Superior temporal gyrus (tissue), 1 donor: ENCODE measurements at regions not wholly inside any gene's neighbourhood (a gene's known extent, or its start where the extent isn't known, plus 50 kb on each side); places are given as distances from the start of the nearest gene placed in this dataset.

ENCODE experiments used
- DNase-seq: peaks from one replicate; pipeline ENCODE4 v3.0.0-alpha.2; 2016; ENCODE audit errors: extremely low spot score

DNA sequence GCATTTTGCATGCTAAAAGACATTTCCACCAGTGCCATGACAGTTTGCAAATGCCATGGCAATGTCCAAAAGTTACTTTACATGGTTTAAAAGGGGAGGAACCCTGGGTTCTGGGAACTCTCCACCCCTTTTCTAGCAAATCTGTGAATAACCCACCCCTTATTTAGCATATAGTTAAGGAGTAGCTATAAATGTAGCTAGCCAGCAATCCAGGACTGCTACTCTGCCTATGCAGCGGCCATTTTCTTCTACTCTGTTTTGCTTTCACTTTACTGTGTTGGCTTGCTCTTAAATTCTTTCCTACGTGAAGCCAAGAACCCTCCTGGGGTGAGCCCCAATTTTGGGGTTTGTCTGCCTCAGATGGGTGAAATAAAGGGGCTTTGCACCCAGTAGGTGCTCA lies 141.0 kb downstream of the PTPN11 start:
- DNase-seq: no peak

DNA sequence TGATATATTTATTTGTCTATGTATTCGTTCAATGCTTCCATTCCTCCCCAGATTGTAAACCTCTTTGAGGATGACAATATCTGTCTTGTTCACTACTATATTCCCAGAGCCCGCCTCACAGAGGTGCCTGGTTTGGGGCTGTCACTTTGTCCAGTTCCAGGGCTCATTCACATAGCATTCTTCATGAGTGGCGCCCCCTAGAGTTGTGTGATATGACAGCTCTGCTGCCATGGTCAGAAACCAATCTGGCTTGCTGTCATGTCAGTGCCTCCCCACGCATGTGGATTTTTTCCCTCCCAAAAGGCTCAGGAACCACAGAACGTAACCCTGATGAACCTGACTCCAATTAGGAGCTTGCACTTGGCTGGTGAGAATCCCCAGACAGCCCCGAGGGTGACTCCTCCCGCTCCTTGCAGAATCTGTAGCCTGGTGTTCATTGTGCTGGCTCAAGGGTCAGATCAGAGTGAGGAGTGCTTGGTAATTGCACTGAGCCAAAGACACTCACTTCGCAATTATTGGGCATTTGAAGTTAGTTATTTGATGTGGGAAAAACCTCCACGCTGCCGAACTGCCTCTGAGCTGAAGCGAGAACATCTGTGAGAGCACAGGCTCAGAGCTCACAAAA lies 145.5 kb downstream of the PTPN11 start:
- no peak for DNase-seq

DNA sequence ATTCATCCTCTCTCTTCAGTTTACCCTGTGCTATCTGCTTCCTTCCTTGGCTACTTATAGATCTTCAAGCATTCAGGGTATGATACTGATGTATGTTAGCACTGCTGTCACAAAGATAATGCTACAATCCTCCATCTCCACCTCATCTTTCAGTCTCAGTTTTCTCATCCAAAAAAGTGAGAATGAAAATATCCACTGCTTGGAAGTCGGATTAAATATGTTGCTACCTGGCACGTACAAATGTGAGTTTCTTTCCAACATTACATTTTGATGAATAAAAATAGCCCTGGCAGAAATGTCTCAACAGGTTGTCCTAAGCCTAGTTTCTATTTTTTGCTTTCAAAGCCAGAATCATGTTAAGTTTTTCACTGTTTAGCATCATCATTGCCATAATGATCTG lies 149.9 kb downstream of the PTPN11 start:
- no peak for DNase-seq

DNA sequence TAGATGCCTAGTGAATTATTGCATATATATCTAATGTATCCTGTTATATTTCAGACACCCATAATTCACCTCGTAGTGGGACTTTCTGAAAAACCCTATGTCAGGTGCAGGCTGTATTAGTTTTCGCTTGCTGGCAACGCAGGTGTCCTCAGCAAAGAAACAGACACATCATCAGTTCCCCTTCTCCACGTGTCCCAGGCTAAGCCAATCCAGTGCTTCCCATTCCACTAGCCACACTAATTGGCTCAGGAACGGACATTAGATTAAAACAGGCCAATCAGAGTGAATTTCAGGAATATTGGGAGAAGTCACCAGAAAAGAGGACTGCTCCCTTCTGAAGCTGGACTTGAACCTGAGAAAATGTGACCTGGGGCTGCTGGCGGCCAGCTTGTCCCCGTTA lies 151.3 kb downstream of the PTPN11 start:
- no peak for DNase-seq

DNA sequence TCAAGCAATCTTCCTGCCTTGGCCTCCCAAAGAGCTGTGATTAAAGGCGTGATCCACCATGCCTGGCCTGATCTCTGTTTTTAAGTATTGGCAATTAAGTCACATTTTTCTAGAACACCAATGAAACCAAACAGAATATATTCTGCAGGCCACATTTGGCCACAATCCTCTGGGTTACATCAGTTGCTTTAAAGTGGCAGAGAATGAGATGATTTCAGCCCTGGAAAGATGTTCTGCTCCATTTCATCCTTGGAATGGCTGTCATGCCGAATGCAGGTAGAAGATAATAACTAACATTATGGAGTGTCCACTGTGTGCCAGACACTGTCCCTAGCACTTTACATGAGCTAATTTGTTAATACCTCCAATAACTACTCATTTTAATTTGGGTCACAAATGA lies 154.4 kb downstream of the PTPN11 start:
- no peak for DNase-seq

DNA sequence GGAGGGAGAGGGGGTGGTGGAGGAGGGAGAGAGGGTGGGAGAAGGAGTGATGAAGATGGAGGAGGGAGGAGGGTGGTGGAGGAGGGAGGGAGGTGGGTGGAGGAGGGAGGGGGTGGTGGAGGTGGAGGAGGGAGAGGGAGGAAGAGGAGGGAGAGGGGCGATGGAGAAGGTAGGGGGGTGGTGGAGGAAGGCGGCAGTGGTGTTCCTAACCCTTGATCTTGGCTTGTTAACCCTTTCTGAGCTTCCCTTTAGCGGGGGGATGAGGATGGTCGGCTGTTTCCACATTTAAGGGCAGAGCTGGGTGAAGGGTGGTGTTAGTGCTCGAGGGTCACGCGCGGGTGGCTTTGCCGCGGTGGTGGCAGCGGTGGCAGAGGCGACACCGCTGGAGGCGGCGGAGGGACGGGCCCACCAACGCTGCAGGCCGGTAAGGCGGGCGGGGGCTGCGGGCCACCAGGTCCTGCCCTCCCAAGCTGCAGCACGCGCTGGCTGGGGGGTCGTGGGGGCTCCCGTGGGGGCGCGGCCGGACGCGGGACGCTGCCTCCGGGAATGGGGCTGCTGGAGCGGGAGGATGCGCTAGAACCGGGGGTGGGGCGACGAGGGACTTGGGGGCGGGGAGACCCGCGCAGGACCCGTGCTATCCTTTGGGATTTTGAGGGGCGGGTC lies 156.3 kb downstream of the PTPN11 start:
- DNase-seq: no peak

DNA sequence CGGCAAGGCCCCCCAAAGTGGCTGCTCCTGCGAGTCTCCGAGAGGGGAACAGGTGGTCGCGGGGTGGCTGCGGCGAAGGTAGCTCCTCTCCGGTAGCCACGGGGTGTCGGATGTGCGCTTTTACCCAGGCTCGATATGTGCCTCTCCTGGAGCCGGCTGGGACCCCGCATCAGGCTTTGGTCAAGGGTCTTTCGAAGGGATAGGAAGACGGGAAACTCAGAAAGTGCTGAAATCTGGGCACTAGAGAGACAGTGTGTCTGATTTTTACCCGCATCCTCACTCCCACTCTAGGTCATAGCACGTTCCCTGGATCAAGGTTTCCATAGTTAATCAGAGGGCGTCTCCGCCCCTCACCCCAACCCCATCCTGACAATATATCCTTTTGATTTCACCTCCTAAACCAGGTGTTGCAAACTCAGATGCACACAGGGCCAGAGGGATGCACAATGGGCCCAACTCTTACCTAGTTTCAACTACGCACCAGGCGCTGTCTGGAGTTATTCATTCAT lies 156.9 kb downstream of the PTPN11 start:
- DNase-seq: no peak

DNA sequence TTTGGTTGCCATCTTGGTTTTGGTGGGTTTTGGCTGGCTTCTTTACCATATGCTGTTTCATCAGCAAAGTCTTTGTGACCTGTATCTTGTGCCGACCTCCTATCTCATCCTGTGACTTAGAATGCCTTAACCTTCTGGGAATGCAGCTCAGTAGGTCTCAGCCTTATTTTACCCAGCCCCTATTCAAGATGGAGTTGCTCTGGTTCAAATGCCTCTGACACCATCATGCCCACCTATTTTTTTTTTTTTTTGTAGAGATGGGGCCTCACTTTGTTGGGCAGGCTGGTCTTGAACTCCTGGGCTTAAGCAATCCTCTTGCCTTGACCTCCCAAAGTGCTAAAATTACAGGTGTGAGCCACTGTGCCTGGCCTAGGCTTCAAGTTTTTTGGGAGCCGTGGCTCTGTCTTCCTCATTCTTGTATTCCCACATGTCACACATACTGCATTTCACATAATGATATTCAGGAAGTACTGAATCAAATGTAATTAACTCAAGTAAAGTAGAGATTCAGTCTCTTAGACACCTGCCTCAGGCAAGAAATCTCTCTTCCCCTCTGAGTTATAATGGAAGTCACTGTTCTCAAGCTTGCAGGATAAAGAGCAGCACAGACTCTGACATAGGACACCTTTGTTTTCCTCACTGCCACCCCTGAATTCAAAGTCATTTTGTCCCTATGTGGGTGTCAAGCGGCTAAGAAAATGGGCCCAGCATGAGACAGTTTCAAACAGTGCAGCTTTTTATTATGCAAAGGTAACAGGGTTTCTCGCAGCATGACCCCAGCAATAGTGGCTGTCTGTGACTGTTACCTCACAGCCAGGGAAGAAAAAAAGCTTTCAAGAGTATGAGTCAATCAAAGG lies 159.0 kb downstream of the PTPN11 start:
- no peak for DNase-seq

DNA sequence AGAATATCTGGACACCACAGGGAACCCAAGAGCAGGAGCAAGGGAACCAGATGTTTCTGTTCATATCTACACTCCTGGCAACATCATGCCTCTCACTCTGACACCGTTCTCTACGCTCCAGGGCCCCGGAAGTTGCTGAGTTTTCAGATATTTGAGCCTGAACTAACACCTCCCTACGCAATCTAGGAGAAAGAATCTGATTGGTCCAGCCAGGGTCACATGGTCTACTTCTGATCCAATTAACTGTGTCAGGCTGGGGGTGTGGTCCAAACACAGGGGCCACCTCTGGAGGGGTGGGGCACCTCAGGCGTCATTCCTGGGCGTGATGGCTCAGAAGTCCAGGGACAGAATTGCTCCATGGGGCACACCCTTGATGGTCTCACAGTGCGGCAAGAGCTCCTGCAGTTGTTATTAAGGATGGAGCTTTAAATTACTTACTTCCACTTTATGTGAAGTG lies 165.5 kb downstream of the PTPN11 start:
- no peak for DNase-seq

DNA sequence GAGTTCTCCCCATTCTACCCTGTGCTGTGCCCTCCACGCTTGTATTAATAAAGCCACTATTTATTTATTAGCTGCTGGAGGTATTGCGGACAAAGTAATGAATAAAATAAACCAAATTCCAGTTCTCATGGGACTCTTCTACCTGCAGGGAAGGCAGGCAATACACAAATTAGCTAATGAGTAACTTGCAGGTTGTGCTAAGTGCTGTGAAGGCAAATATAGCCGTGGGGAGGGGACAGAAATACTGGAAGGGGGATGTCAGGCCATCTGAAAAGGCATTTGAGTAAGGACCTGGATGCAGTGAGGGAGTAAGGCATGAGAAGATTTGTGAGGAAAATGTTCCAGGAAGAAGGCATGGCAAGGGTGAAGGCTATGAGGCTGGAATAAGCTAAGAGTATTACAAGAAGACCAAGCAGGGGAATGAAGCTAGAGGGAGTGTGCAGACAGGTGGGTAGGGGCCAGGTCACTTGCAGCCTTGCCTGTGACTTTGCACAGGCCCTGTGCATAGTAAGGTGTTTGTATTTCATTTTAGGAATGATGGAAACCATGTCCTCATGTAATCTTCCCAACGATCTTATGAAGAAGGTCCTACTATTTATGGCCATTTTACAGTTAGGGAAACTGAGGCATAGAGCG lies 167.5 kb downstream of the PTPN11 start:
- DNase-seq: no peak

DNA sequence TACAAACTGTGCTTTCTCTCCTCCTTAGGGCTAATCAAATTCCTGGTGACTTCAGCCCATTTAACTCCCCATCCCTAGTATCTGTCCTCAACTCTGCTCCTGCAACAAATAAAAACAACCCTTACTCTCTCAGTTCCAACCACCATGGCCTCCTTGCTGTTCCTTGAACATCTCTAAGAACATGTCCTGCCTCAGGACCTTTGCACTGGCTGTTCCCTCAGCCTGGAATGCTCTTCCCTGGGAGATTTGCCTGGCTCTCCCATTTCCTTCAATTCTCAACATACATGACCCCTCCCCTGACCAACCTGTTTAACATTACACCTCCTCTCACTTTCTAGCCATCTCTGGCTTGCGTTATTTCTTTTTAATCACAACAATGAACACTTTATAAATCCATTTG lies 170.5 kb downstream of the PTPN11 start:
- DNase-seq: no peak

DNA sequence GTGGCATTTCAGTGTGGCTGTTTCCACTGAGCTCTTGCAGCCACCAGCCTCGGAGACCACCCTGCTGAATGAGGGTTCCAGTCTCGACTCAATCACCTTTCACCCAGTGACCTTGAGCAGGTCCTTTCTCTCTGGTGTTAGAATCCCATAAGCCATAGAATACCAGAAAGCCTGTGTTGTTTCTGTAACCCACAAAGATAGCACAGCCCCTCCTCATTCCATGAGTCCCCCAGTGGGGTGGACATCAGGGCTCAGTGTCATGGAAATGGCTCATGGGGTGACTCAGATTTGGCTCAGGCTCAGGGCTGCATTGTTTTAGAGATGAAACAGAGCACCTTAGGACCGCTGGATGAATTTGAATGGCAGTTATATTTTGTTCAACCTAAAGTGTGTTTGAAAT lies 171.5 kb downstream of the PTPN11 start:
- no peak for DNase-seq

DNA sequence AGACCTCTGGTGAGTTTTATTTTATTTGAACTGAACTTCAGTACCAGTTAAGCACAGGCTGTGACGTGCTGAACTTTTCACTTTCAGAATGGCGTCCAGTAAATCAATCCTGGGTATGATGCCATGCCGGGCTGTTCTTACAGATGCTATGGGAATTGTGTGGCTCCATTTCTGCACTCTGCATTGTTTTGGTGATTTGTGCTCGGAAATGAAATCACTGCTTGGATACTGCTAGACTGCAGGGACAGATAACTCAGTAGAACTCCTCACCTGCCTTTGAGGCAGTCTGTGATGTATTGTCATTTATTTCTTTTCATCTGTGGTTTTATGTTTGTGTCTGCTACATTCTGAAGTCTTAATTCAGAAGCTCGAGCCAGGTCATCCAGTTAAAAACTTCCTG lies 172.7 kb downstream of the PTPN11 start:
- DNase-seq: no peak

DNA sequence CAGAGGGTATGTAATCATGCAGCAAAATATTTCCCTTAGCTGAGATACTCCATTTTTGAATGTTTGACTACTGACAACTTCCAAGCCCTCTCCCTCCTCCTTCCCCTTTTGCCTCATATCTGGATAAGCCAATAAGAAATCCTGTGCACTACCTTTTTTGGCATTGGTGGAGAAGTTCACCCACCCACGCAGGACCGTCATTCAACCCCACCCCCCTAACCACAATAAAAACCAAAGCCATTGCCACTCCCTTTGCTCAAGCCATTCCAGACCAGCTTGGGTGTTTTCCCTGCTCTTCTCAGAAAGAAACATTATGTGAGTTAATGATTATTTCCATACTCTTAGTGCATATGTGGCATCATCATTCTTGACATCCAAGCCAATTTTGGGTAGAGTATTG lies 176.7 kb downstream of the PTPN11 start:
- DNase-seq: no peak

DNA sequence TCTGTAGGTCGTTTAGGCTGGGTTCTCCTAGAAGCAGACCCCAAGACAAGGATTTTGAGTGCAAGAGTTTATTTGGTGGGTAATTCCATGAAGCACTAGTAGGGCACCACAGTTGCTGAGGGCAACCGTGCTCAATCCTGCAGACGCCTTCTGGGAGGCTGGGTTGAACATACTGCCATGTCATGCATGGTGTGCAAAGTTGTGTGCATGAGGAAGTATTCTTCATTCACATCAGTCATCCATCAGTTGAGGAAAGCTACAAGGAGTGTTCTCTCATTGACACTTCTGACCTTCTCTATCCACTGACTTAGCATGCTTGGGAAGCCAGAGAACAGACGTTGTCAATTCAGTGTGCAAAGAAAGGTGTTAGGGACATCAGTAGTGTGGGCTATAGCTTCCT lies 179.2 kb downstream of the PTPN11 start:
- no peak for DNase-seq

DNA sequence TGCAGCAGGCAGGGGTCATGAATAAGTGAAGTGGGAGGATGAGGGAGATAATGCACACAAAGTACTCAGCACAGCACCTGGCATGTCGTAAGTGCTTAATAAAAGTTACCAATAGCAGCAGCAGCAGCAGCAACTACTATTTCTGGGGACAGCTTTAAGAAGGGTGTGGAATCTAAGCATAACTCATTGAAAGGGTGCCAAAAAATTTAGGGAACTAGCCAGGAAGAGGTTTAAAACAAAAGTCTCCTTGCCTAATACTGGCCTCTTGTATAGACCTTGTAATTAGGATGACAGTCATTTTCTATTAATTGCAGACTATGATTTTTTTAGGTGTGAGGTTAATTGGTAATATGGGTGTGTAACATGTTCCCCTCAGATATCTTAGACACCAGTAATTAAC lies 179.9 kb downstream of the PTPN11 start:
- DNase-seq: no peak

DNA sequence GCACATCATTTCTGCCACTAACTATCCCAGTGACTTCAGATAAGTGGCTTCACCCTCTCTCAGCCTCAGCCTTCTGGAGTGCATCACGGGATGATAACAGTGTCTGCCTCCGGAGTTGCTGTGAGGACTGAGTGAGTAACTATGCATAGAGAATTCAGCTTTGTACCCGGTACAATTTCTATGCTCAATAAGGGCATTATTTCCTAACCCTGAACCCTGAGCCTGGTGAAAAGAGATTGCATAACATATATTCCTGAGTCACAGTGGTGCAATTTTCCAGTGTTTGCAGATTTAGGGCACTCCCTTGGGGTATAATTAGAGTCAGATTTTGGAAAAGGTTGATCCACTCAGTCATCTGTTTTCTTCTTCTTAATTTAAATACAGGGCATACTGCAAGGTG lies 181.1 kb downstream of the PTPN11 start:
- no peak for DNase-seq

DNA sequence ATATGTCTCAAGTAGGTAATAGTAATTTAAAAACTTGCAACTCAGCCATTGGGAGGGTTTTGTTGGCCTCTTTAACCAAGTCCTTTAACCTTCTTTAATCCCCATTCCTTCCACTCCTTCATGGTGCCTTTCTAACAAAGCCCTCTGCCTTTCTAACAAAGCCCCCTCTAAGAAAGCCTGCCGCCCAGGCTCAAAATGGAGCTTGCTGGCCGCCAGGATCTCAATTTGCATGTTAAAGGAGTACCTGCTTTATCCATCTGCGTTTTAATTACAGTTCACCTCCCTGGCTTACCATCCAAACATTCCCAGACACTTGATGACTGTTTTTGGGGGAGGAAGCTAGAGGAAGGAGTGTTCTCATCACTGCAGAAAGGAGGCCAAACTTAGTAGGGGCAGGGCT lies 183.4 kb downstream of the PTPN11 start:
- no peak for DNase-seq

DNA sequence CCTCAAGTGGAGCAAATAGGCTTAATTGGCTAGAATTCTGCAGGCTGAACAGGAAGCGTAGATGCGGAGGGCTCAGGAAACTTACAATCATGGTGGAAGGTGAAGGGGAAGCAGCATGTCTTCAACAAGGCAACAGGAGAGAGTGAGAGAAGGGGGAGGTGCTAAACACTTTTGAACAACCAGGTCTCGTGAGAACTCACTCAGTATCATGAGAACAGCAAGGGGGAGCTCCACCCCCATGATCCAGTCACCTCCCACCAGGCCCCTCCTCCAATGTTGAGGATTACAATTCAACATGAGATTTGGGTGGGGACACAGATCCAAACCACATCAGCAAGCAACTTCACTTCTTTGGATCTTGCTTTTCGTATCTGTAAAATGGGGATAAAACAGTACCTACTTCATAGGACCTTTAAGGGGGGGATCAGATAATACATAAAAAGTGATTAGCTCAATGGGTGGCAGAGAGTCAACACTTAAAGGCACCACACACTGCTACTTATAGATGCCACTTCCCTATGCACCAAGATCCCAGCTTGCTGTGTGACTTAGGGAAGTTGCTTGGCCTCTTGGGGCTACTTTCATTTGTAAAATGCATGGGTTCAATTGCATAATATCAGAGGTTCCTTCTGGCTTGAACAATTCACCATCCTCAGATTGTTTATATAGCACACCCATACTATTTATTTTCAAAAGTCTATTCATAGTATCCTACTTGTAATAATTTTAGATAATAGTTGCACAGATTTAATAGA lies 184.8 kb upstream of the RPH3A start:
- no peak for DNase-seq

DNA sequence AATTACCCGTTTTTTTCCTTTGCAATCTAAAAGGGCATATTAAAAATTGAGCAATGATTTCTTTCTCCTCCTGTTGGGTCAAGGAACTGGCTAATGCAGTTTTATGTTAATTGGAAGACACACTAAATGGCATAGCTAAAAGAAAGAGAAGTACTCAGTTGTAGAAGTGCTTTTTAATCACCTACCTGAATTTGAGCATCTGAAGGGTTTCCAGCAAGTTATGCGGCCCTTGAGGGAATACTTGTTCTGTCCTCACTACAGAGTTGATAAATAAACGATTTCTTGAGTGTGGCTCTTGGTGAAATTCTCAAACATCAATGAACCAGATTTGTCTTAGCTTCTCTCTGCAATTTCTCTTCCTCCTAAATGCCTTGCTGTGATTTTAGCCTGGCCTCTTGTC lies 184.1 kb upstream of the RPH3A start:
- DNase-seq: no peak

DNA sequence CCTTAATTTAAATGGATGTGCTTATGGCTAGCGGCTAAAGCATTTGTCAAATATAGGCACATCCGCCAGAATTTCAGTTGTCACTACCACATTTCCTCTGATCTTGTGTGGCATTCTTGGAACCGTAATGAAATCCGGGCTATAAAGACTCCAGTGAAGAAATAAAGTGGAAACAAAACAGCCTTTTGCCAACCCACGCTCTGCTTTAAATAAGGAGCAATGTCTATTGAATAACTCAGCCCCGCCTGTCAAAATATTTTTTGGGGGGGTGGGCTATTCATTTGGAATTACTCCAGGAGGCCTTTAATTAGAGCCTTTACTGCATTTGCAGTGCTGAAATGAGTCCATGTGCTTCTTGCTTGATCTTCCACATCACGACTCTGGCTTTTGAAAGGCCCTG lies 179.6 kb upstream of the RPH3A start:
- DNase-seq: peak; percentile 50

DNA sequence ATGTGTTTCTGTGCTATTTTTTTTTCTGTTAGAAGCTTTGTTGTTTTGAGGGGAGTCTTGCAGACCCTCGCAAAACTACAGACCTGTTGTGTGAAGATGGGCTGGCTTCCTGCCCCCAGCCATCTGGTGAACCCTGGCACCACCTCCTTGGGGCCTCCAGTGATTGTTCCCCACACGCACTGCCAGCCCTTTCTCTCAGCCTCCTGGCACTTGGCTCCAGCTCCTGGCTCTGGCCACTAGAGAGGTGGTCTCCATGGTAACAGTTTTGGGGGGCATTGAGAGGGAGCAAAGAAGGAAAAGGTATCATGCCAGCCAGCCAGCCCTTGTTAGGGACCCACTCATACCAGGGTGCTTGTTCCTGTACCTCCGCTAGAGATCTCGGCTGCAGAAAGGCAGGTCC lies 176.4 kb upstream of the RPH3A start:
- no peak for DNase-seq
